HL-60 (cell line): ENCODE measurements at regions not wholly inside any gene's neighbourhood (a gene's known extent, or its start where the extent isn't known, plus 50 kb on each side); places are given as distances from the start of the nearest gene placed in this dataset.

Experiments
- DNase-seq, 2 experiments: peaks; one replicate each; pipeline ENCODE4 v3.0.0-alpha.2; 2010 to 2020; ENCODE audit warnings: low read depth in 1 of 2, low spot score in 1 of 2
- H3K27ac ChIP-seq: fragments of 250-450 bp; sonication (Bioruptor Pico); replicated peaks from 2 replicates; pipeline ENCODE4 v1.5.1; 2020; ENCODE audit warnings: mild to moderate bottlenecking, moderate library complexity
- H3K27me3 ChIP-seq: fragments of 250-450 bp; sonication (Bioruptor Pico); 2 replicates; pipeline ENCODE4 v1.5.1; 2021; ENCODE audit warnings: mild to moderate bottlenecking, moderate library complexity; ENCODE audit not compliant: insufficient read depth, poor library complexity, severe bottlenecking
- H3K4me3 ChIP-seq: replicated peaks from 2 replicates; pipeline ENCODE4 v1.5.1; 2011; ENCODE audit warnings: mild to moderate bottlenecking, control low read depth, low read length; ENCODE audit not compliant: insufficient read depth
- CTCF ChIP-seq: IDR thresholded peaks from one replicate; pipeline ENCODE4 v1.5.1; 2011; ENCODE audit warnings: low read length, control low read depth, inconsistent platforms; ENCODE audit not compliant: insufficient read depth
- GABPA ChIP-seq: IDR thresholded peaks from 2 replicates; pipeline ENCODE4 v1.6.1; 2012; ENCODE audit warnings: low read depth
- POLR2AphosphoS5 ChIP-seq: IDR thresholded peaks from 2 replicates; pipeline ENCODE4 v1.6.1; 2012; ENCODE audit warnings: low read depth
- REST ChIP-seq: IDR thresholded peaks from 2 replicates; pipeline ENCODE4 v1.6.1; 2012; ENCODE audit warnings: low read depth; ENCODE audit not compliant: insufficient replicate concordance
- SPI1 ChIP-seq: IDR thresholded peaks from 2 replicates; pipeline ENCODE4 v1.6.1; 2012; ENCODE audit warnings: low read depth, mild to moderate bottlenecking, borderline replicate concordance

GRCh38 chr16:55189224-55189623 is 134.8 kb upstream of the IRX6 start:
- TF ChIP-seq REST, result no peak
- TF ChIP-seq SPI1, result no peak
- TF ChIP-seq GABPA, result no peak
- no peak for TF ChIP-seq POLR2AphosphoS5
- no peak for DNase-seq
- Histone ChIP-seq H3K27ac (no peak overlapping the region), H3K4me3 (no peak overlapping the region), H3K27me3 (no peaks in the 10 kb centered on the region)

GRCh38 chr16:55189682-55190636 is 134.0 kb upstream of the IRX6 start:
- DNase-seq, result no peak

GRCh38 chr16:55192734-55193133 is 131.3 kb upstream of the IRX6 start:
- no peak overlapping the region for H3K27ac ChIP-seq
- H3K4me3 ChIP-seq, result no peak overlapping the region
- DNase-seq, result no peak
- TF ChIP-seq REST (no peak), CTCF (no peak), POLR2AphosphoS5 (no peak), GABPA (no peak), SPI1 (no peak)
- H3K27me3 ChIP-seq, result no peaks in the 10 kb centered on the region

More at GRCh38 chr16:55189682-55190636, 134.0 kb upstream of the IRX6 start:
- Histone ChIP-seq H3K4me3 (no peak overlapping the region), H3K27ac (no peak overlapping the region), H3K27me3 (no peaks in the 10 kb centered on the region)
- TF ChIP-seq REST (no peak), GABPA (no peak), SPI1 (no peak), CTCF (no peak)
